GM11168 (cell line): ENCODE measurements at regions not wholly inside any gene's neighbourhood (a gene's known extent, or its start where the extent isn't known, plus 50 kb on each side); places are given as distances from the start of the nearest gene placed in this dataset.

ENCODE experiments used
- in situ Hi-C: fragments of 300-500 bp; cut with MboI; formaldehyde crosslinking; loops from one replicate; pipeline ENCODE4 v1.12.0; 2022; ENCODE audit warnings: low sequenced_read_pairs; ENCODE audit not compliant: unreplicated experiment

GRCh38 chr20:59376109-59376841, 75.9 kb downstream of the EDN3 start:
- in situ Hi-C loops, result no loop called here

- in situ Hi-C loops, result no loop called here
These were observed 76.6 kb downstream of the EDN3 start for GRCh38 chr20:59376998-59377397.

- in situ Hi-C loops, result no loop called here
These were observed 77.4 kb downstream of the EDN3 start for GRCh38 chr20:59377842-59378241.

- in situ Hi-C loops, result no loop called here
These were observed 78.0 kb downstream of the EDN3 start for GRCh38 chr20:59378396-59378795.

- in situ Hi-C loops, result no loop called here
These were observed 78.6 kb downstream of the EDN3 start for GRCh38 chr20:59378966-59379365.

- in situ Hi-C loops, result no loop called here
These were observed 81.3 kb downstream of the EDN3 start for GRCh38 chr20:59381689-59382088.

- in situ Hi-C loops, result no loop called here
These were observed 81.8 kb downstream of the EDN3 start for GRCh38 chr20:59382157-59382725.

GRCh38 chr20:59382907-59383306, 82.5 kb downstream of the EDN3 start:
- in situ Hi-C loops, result no loop called here

- in situ Hi-C loops, result no loop called here
These were observed 84.6 kb downstream of the EDN3 start for GRCh38 chr20:59385038-59385437.

GRCh38 chr20:59385480-59385879, 85.1 kb downstream of the EDN3 start:
- in situ Hi-C loops, result no loop called here

GRCh38 chr20:59386809-59387208, 86.4 kb downstream of the EDN3 start:
- in situ Hi-C loops, result no loop called here

GRCh38 chr20:59387891-59388290, 87.5 kb downstream of the EDN3 start:
- in situ Hi-C loops, result no loop called here

- in situ Hi-C loops, result no loop called here
These were observed 88.0 kb downstream of the EDN3 start for GRCh38 chr20:59388402-59388801.

- in situ Hi-C loops, result no loop called here
These were observed 90.0 kb downstream of the EDN3 start for GRCh38 chr20:59390437-59390836.

- in situ Hi-C loops, result no loop called here
These were observed 91.6 kb downstream of the EDN3 start for GRCh38 chr20:59391975-59392374.

GRCh38 chr20:59392736-59393135, 92.3 kb downstream of the EDN3 start:
- in situ Hi-C loops, result no loop called here

- in situ Hi-C loops, result no loop called here
These were observed 92.7 kb downstream of the EDN3 start for GRCh38 chr20:59393142-59393541.

- in situ Hi-C loops, result no loop called here
These were observed 95.3 kb downstream of the EDN3 start for GRCh38 chr20:59395729-59396128.

- in situ Hi-C loops, result no loop called here
These were observed 98.3 kb downstream of the EDN3 start for GRCh38 chr20:59398537-59399205.

GRCh38 chr20:59399426-59400099, 99.2 kb downstream of the EDN3 start:
- in situ Hi-C loops, result no loop called here

- in situ Hi-C loops, result no loop called here
These were observed 100.3 kb downstream of the EDN3 start for GRCh38 chr20:59400708-59401107.
